ENCODE measurements at regions not wholly inside any gene's neighbourhood (a gene's known extent, or its start where the extent isn't known, plus 50 kb on each side); places are given as distances from the start of the nearest gene placed in this dataset.

DNA sequence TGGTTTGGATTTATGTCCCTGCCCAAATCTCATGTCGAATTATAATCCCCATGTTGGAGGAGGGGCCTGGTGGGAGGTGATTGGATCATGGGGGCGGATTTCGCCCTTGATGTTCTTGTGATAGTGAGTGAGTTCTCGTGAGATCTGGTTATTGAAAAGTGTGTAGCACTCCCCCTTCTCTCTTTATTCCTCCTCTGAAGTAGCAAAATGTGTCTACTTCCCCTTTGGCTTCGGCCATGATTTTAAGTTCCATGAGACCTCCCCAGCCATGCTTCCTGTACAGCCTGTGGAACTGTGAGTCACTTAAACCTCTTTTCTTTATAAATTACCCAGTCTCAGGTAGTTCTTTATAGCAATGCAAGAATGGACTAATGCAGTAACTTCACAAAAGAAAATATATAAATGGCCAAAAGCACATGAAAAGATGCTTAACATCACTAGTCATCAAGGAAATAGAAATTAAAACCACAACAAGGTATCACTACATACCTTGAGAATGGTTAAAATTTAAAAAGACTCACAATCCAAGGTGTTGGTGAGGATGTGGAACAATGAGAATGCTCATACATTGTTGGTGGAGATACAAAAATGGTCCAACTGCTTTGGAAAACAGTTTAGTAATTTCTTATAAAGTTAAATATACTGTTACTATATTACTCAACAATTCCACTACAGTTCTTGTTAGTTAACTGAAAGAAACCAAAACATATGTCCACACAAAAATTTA lies 218.7 kb downstream of the SNX10 start:
- DNase-seq (ENCODE audit: low read depth in 4 of 4, low spot score in 3 of 4): no peak

DNA sequence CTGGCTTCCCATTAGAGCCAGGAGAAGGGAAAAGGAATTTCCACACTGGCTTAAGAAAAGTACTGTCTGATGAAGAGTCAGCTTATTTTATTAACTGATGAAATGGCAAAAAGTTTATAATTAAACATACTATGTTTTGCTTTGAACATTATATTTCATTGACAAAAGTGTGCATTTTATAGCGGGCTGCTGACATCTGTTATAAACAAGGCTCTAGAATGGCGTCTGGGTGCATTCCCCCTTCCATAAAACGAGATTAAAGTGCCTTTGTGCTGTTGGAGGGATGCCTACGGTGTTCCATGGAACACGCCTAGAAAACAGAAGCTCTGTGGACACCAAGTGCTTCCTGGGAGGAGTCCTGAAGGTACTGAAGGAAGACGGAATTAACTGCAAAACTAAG lies 220.2 kb downstream of the SNX10 start:
- no peak for DNase-seq (ENCODE audit: low read depth in 4 of 4, low spot score in 3 of 4)

DNA sequence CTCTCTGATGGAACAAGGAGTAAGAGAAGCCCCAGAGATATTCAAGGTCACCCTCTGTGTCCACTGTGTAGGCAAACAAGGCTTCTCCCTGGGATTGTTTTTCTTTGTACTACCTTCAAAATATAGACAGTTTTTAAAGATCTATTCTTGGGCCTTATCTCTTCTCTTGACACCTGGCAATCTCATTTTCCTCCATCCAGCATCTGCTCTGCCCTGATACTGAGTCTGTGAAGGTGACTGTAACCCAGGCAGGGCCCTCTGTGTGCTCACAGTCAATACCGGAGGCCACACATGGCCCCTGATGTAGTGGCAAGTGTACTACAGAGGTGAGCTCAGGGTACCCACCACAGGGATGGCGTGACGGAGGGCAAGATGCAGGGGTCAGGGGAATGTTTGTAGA lies 221.1 kb downstream of the SNX10 start:
- DNase-seq (ENCODE audit: low read depth in 4 of 4, low spot score in 3 of 4): no peak

DNA sequence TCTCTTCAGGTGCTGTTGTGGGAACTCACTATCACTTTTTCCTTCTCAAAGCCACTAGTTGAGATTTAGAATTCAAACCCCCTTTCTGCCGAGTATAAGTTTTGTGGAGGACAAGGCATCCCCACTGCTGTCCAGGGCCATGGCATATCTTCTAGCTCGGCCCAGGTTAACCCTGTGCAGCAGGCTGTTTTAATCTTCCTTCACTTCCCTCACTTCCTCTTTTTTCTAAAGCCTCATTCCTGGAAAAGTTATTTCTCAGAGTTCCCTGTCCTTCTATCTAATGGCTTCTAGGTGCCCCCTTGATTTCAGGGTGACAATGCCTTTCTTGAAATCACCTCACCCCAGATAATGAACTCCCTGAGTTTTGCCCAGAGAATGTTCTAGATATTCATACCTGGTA lies 222.3 kb downstream of the SNX10 start:
- DNase-seq (ENCODE audit: low read depth in 4 of 4, low spot score in 3 of 4): no peak

DNA sequence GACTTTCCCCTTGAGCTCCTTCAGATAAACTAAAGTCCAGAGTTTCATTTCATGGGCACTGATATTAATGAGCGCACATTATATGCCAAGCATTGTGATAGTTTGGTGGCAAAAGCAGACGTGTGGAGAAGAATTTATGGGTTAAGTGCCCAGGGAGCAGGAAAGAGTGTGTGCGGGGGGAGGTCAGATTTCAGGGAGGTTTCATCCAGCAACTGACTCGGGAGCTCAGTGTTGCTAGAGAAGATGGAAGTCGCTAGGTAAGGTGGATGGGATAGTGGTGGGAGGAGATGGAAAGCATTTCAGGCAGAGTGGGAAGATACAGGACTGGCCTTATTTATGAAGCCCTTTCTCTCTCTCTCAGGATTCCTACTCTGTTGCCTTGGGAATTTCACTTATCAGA lies 223.0 kb downstream of the SNX10 start:
- no peak for DNase-seq (ENCODE audit: low read depth in 4 of 4, low spot score in 3 of 4)

DNA sequence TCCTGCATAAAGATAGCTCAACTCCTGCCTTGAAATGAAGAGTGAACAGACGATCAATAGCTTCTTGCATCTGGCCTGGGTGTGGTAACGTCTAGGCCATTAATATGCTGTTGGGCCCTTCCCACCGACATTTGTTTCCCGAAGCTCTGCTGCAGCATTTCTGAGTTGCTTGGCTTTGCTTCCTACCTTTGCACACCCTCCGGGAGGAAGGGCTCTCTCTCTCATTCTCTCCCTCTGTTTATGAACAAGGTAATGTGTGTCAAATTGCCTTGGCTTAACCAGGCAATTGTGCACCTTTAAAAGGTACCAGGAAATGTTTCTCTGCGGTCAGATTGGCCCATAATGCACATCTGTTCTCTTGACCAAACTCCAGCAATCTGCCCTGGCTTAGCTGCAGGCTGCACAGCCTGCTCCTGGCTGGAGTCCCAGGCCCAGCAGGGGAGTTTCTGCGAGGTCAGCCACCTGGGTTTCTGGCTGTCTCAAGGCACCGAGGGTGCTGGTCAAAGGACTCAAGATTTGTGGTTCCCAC lies 223.7 kb downstream of the SNX10 start:
- no peak for DNase-seq (ENCODE audit: low read depth in 4 of 4, low spot score in 3 of 4)

DNA sequence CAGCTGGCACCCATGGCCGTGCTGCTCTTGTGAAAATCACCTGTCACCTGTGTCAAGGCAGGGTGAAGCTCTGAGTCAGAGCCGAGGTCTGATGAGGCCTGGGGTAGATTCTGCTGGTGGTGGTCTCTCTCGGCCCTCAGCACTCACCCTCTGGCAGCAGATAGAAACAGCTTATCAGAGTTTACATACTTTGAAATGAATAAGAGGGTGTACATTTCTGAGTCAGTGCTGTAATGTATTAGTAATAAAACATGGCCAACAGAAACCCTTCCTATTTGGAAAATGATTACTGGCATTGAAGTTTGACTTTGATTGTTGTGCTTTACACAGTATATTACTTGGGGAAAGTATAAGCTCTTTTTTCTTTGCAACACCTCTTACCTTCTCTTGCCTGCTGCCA lies 228.8 kb downstream of the SNX10 start:
- DNase-seq (ENCODE audit: low read depth in 4 of 4, low spot score in 3 of 4): no peak

DNA sequence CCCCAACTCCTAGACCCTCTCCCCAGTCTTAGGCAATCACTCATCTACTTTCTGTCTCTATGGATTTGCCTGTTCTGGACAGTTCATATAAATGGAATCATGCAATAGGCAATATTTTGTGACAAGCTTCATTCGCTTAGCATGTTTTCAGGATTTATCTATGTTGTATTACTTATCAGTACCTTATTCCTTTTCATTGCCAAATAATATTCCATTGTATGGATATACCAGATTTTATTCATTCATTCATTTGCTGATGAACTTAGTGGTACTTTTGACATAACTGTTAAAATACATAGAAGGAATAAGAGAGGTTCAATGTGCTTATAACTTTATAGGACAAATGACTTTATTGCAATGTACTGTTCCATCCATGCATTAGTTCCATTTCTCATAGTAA lies 231.0 kb downstream of the SNX10 start:
- DNase-seq (ENCODE audit: low read depth in 4 of 4, low spot score in 3 of 4): no peak

DNA sequence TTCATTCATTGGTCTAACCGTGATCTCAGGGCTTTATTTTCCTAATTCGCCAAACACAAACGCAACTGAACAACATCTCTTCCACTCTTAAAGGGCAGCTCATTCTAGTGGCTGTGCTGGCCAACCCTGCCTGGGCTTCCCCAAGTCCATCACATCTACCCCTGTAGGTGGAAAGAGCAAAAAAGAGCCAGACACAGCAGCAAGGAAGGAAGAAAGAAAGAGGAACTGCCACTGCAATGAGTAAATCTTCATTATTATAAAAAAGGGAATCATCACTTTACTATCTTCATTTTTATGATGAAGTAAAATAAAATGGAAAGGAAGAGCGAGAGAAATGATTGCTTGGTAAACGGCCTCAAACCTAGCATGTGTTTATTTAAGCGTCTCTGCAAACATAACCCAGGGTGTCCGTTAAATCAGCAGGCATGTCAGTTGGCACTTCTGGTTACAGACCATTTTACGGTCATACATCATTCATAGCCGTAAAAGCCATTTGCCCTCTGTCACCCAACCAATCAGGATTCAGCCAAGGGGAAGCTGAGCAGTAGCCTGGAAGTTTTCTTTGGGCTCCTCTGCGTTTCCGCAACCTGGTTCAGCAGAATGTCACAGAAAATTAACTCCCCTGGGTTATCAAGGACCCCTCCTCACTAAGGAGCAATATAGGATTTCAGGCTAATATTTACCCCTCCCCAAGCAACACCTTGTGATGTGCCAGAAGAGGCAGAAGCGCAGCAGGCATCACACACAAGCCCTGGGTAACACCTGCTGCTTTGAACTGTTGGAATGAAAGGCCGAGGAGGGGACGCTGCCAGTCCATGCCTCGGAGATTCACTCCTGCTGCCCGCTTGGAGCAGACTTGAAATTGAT lies 234.0 kb downstream of the SNX10 start:
- DNase-seq (ENCODE audit: low read depth in 4 of 4, low spot score in 3 of 4): peak in 1 of 4 donors; percentile 63

DNA sequence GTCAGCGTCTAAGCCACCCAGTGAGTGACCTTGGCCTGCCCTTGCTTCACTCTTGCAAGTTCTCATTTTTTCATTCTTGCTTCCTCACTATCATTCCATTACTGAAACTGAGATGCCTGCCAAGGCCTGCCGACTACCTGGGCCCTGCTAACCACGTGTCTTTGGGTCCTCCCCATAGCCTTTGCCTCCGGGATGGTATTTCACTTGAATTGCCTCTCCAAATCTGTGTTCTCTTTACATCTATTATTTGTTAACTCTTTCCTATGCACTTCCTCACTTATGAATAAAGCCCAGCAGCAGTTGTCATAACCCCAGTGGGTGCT lies 234.6 kb downstream of the SNX10 start:
- DNase-seq (ENCODE audit: low read depth in 4 of 4, low spot score in 3 of 4): no peak

DNA sequence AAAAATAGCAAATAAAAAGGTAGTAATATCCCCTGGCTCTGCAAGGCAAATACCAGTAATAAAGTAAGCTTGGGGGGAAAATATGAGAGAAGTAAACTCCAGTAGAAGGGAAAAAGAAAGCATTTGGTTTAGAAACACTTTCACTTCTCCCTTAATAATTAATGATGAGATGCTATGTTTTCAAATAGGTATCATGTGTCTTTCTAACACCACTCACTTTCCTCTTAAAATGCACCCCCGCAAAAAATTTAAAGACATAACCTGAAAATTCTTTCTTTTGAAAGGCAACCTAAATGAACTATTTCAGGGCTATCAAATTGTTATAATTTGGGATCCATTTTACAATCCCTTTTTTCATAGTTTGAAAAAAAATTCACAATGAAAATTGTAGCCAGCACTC lies 240.3 kb downstream of the SNX10 start:
- no peak for DNase-seq (ENCODE audit: low read depth in 4 of 4, low spot score in 3 of 4)

DNA sequence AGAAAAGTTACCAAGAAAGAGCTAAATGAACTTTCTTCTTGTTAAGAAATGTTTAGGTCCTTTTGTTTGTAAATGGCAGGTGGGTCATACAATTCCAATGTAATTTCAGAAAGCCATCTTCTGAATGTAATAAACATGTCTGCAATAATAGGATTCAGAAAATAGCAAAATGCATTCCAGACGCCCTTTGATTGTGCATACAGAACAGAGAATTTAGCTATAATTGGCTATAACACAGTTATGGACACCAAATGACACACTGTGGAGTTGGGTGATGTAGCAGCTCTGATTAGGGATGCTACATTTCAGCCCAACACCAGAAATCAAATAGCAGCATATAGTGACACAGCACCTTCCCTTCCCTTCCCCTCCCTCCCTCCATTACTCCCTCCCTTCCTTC lies 240.8 kb downstream of the SNX10 start:
- DNase-seq (ENCODE audit: low read depth in 4 of 4, low spot score in 3 of 4): no peak

DNA sequence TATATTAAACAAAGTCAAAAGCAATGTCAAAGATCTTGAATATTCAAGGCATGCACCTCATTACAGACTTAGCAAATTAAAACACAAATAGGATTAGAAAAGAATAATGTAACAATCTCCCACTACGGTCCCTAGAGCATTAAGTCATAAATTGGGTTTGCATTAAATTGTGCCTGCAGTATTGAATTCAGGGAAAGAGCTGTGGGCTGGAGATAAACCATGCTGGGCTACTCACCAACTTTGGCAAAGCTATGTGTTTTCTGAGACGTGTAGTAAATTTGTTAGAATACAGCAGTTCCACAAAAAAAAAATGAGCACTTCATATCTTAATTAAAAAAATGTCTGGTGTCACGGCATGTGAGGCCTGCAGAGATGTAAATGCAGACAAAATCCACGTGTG lies 241.6 kb downstream of the SNX10 start:
- DNase-seq (ENCODE audit: low read depth in 4 of 4, low spot score in 3 of 4): no peak

DNA sequence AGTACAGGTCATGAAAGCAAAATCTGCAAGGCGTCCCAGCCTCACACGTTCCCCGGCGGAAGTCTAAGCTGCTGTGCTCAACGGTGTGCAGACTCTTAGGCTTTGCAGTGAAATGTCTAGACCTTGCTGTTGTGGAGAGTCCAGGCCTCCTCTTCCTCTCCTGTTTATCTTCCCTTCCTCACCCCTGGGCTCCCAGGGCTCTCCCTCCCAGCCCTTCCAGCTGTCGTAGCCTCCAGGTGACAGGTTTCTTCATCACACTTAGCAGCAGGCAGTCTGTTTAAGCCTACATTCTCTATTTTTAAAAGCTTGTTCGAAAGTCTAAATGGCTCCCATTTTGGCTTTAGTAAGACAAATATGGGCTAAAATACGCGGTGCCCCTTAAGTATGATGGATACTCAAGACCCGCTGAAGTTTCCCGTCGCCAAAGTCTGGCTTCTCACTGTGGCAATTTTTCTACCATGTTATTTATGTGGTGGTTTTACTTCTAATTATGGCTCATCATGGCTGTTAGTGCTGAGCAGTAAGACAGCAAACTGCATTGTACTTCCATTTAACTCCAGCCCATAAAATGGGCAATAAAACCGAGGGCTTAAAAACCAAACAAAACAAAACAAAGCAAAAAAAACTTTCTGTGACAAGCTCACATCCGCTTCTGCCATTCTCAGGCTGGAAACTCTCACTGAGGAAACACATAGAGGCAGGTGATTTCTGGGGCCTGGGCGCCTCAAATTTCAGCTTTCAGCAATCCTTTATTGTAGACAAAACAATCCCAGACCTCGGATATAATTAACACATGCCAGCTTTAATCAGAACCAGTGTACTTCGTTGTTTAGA lies 243.2 kb downstream of the SNX10 start:
- peak in 1 of 4 donors; percentile 69 for DNase-seq (ENCODE audit: low read depth in 4 of 4, low spot score in 3 of 4)

DNA sequence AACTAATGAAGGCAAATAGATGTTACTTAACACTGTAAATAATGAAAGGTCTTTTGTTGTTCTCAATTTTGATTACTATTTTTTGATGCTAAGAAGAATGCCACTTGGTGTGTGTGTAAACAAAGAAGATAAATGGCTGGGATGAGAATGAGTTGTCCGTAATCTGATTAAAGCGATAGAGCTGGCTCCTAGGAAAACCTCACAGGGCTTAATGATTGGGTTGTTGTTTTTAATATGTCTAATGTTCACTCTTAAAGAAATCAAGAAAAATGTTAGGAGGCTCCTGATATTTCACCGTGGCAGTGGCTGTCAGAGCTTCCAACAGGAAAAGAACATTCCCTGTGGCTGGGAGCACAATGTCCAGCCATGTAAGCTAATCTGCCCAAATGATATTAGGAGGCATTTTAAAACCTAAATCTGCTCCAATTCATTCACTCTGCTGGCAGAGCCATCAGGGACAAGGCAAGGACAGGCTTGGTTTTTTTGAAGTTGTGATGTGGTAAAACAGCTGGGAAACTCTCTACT lies 243.9 kb downstream of the SNX10 start:
- DNase-seq (ENCODE audit: low read depth in 4 of 4, low spot score in 3 of 4): no peak

DNA sequence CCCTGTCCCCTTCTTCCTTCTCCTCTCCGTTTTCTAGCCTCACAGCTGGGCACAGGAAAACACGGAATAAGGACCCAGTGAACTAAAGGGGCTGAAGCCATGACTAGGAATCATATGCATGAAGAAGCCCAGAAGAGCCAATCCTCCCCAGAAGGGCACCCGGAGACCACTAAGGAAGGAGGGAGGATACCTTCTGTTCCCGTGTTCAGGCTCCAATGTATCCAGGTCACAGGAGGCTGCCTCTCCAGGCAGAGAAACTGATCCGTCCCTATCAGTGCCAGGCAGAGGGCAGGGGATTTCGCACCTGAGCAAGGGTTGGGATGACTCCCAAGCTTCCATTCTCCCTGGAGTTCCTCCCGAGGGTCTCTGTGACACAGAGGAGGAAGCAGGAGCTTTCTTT lies 246.6 kb downstream of the SNX10 start:
- no peak for DNase-seq (ENCODE audit: low read depth in 4 of 4, low spot score in 3 of 4)

DNA sequence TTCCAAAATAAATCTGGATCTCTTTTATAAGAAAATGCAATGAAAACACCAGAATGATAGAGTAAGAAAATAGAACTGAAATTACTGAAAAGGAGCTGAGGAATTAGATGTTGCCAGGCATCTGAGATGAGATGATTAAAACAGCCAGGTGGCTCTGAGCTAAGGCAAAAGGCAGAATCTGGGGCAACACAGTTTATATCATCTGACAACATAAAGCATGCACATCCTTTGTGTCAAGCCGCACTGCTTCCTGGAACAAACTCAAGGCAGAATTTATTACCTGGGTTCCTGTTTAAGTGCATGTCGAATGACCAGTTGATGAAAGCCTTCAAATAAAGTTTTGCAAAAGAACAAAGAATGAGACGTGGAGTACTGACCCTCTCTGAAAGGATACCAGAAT lies 247.0 kb downstream of the SNX10 start:
- DNase-seq (ENCODE audit: low read depth in 4 of 4, low spot score in 3 of 4): no peak

DNA sequence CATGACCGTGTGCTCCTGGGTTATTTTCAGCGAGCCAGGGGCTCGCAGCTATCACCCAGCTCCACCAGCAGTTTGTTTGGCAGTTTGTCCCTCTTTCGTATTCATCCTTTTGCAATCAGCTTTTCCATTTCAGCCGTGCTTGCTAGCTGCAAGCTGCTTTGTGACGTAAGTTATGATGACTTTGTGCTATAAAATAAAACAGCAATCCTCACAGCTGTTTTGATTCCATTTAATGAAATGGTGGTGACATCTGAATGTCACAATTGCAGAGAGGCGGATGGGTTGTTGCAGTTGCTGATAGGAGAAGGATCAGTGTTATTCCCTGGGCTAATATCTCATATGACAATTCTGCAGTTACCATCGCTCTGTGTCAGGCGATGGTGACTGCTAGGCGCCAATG lies 251.7 kb downstream of the SNX10 start:
- DNase-seq (ENCODE audit: low read depth in 4 of 4, low spot score in 3 of 4): no peak

DNA sequence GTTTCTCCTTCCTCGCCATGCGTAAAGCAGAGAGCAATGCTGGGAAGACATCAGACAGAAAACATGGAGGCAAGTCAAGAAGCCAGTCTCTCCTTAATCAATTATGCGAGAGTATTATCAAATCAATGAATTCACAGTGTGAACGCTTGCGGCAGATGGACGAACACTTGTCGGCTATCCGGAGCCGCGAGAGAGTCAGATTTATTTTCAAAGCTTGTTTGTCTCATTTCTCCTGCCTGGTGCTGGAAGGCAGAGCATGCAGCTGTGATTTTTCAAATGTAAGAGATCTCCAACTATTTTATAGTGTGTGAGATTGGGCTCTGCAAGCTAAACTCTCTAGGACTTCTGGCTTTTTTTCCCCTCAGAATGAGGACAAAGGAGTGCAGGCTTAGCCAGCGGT lies 252.3 kb downstream of the SNX10 start:
- DNase-seq (ENCODE audit: low read depth in 4 of 4, low spot score in 3 of 4): no peak

DNA sequence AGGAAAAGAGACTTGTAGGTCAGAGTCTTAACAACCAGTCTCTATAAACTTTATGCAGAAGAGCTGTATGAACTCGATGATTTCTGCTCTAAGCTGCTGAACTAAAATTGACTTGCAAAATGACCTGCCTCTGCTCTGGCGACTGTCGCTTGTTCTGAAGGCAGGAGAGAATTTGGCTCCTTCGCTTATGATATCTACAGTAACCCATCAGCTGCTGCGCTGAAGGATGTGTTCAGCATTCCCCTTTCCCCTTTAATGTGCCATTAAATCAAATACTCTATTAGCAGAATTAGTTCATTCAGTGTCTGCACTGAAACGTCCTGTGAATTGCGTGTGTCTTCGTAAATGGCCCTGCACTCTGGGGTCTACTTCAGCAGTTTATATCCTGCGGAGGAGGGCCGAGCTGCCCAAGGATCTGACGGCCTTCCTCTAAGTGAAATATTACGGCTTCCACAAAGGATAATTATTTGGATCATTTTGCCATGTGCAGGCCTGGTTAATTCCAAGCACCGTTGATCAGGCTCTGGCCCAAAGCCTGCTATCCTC lies 254.9 kb downstream of the SNX10 start:
- DNase-seq (ENCODE audit: low read depth in 4 of 4, low spot score in 3 of 4): no peak

DNA sequence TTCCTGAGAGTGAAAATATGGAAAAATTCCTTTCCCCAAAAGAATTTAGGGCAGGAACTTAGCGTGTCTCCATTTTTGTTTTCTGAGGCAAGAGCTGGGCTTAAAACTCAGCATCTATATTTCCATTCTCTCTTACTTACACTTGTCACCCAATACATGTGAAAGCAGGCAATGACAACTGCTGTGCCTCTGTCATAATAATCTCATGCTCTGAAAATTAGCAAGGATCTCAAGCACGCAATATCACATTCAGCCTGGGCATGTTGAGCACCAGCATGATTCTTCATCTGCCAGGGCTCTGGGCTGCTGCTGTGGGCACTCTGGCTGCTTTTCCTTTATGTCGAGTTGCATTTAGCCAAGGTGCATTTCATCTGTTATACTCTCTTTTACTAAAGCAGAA lies 255.5 kb downstream of the SNX10 start:
- no peak for DNase-seq (ENCODE audit: low read depth in 4 of 4, low spot score in 3 of 4)
